ENCODE measurements at regions not wholly inside any gene's neighbourhood (a gene's known extent, or its start where the extent isn't known, plus 50 kb on each side); places are given as distances from the start of the nearest gene placed in this dataset.

GRCh38 chr14:99347561-99347960, 75.6 kb upstream of the BCL11B start:
- DNase-seq (no peak), ATAC-seq (no peak)
- Mint-ChIP-seq H3K4me1 (no peaks in the 10 kb centered on the region), H3K27me3 (peaks cover 19% of the 10 kb centered on the region), H3K27ac (peak overlapping the region in 1 of 2 donors; percentile 86), H3K4me3 (no peak overlapping the region), H3K9me3 (no peaks in the 10 kb centered on the region)

DNA sequence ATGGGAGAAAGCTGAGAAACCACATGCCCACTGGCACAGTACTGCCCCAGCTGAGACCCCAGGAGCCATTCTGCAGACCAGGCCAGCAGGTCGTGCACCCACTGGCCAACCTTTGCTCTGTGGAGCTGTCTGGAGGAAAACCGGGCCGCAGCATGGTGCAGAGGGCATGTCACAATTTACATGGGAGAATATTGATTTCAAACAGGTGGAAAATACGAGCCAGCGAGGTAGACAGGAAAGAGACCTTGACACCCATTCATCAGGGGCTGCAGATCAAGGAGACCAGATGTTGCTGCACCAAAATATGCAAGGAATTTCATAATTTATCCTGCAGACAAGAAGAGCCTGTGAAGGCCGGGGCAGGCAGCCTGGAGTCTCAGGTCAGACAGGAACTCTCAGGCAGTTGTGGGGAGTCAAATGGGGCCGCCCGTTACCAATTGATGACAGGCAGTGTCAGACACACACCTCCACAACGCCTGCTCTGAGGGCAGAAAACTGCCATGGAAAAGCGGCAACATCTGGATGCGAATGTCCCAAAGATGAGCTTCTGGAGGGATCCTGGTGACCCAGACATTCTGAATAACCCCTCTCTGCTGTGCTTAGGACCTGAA, 74.6 kb upstream of the BCL11B start:
- H3K4me1 Mint-ChIP-seq = no peaks in the 10 kb centered on the region
- no peak overlapping the region for H3K4me3 Mint-ChIP-seq
- no peak for DNase-seq
- H3K27me3 Mint-ChIP-seq = peaks cover 13% of the 10 kb centered on the region
- H3K9me3 Mint-ChIP-seq = no peaks in the 10 kb centered on the region
- H3K27ac Mint-ChIP-seq = peak overlapping the region in 1 of 2 donors; percentile 31
- ATAC-seq = no peak

DNA sequence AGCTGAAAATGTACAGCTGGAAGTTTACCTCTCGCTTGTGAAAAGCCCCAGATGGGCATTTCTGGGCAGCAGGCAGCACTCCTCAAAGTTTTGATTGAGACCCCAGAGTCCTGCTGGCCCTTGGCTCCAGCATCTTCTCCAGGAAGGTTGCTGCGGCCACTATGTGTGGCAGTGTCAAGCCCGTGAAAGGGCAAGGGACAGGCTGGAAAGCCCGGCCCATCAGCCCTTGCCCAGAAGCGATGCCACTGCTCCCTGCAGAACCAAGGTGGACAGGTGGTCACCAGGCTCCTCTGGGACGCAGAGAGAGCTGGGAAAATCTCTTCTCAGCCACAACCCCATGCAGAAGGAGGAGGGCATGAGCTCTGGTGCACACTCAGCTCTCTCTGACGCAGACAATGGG, 73.5 kb upstream of the BCL11B start:
- Mint-ChIP-seq H3K4me3 (no peak overlapping the region), H3K4me1 (no peaks in the 10 kb centered on the region), H3K27me3 (peaks cover 16% of the 10 kb centered on the region), H3K27ac (no peak overlapping the region), H3K9me3 (no peaks in the 10 kb centered on the region)
- DNase-seq (no peak), ATAC-seq (no peak)

DNA sequence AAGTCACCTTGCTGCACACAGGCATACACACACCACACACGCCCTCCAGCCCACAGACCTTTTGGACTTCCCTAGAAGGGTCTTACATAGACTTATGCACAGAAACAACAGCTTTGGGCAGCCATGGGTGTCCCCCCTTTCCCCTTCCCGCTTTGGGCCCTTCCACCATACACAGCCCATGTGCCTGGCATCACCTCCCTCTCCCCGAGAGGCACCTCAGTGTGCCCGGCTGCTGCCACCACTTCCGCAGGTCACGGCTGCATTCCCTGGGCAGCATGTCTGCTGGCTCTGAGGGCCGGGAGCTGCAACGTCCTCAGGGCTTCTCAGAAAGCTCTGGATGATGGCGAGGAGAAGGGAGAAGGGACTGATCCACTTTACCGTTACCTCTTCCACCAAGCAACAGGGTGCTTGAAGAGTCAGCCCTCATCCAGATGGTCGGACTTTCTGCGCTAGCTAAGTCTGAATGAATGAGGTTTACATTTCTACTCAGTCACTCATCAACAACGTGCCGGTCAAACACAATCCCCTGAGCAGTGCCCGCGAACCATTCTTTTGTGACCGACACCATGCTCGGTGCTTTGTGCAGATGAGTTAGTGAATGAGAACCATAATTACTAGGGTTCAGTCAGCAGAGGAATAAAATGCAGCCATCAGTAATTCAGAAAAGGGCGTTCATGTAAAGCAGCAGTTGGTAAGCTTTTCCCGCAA, 72.2 kb upstream of the BCL11B start:
- Mint-ChIP-seq H3K4me1 (no peaks in the 10 kb centered on the region), H3K4me3 (no peak overlapping the region), H3K27ac (no peak overlapping the region), H3K27me3 (peaks cover 29% of the 10 kb centered on the region), H3K9me3 (no peaks in the 10 kb centered on the region)
- DNase-seq = no peak
- ATAC-seq = no peak

DNA sequence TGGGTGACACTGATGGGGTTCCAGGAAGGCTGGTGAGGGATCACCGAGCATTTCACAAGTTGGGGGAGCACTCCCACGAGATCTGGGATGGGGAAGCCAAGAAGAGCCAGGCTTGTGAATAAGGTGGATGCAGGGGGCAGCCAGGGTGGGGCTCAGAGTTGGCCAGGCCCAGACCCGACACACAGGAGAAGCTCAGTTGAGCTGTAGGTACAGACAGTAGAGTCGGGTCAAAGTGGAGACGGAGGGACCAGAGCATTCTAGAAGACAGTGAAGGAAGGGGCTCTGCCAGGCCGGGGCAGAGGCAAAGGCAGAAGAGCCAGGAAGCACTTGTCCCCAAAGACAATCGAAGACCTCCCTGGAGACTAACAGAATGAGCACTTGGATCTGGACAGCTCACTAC, 70.9 kb upstream of the BCL11B start:
- Mint-ChIP-seq H3K27ac (no peak overlapping the region), H3K4me3 (no peak overlapping the region), H3K4me1 (no peaks in the 10 kb centered on the region), H3K27me3 (peaks cover 42% of the 10 kb centered on the region), H3K9me3 (no peaks in the 10 kb centered on the region)
- no peak for ATAC-seq
- DNase-seq = no peak

DNA sequence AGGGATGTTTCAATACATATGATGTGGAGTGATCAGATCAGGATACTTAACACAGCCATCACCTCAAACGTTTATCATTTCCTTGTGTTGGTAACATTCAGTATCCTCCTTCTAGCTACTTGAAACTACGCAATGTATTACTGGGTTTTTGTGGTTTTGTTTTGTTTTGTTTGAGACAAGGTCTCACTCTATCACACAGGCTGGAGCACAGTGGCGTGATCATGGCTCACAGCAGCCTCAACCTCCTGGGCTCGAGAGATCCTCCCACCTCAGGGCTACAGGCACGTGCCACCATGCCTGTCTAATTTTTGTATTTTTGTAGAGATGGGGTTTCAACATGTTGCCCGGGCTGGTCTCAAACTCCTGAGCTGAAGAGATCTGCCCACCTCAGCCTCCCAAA, 70.2 kb upstream of the BCL11B start:
- no peak for ATAC-seq
- no peak overlapping the region for H3K27ac Mint-ChIP-seq
- no peaks in the 10 kb centered on the region for H3K9me3 Mint-ChIP-seq

GRCh38 chr14:99339551-99339950, 67.6 kb upstream of the BCL11B start:
- Mint-ChIP-seq H3K9me3 (no peaks in the 10 kb centered on the region), H3K27ac (no peak overlapping the region), H3K4me1 (no peaks in the 10 kb centered on the region), H3K4me3 (no peak overlapping the region), H3K27me3 (peaks cover 32% of the 10 kb centered on the region)
- no peak for ATAC-seq
- DNase-seq = no peak

More for the DNA sequence above, 70.2 kb upstream of the BCL11B start:
- DNase-seq = no peak
- peaks cover 45% of the 10 kb centered on the region for H3K27me3 Mint-ChIP-seq
- H3K4me3 Mint-ChIP-seq = no peak overlapping the region
- H3K4me1 Mint-ChIP-seq = no peaks in the 10 kb centered on the region

GRCh38 chr14:99338313-99338712, 66.3 kb upstream of the BCL11B start:
- DNase-seq (no peak), ATAC-seq (no peak)
- peaks cover 32% of the 10 kb centered on the region for H3K27me3 Mint-ChIP-seq
- H3K27ac Mint-ChIP-seq = no peak overlapping the region
- no peak overlapping the region for H3K4me3 Mint-ChIP-seq
- no peaks in the 10 kb centered on the region for H3K9me3 Mint-ChIP-seq
- no peaks in the 10 kb centered on the region for H3K4me1 Mint-ChIP-seq

DNA sequence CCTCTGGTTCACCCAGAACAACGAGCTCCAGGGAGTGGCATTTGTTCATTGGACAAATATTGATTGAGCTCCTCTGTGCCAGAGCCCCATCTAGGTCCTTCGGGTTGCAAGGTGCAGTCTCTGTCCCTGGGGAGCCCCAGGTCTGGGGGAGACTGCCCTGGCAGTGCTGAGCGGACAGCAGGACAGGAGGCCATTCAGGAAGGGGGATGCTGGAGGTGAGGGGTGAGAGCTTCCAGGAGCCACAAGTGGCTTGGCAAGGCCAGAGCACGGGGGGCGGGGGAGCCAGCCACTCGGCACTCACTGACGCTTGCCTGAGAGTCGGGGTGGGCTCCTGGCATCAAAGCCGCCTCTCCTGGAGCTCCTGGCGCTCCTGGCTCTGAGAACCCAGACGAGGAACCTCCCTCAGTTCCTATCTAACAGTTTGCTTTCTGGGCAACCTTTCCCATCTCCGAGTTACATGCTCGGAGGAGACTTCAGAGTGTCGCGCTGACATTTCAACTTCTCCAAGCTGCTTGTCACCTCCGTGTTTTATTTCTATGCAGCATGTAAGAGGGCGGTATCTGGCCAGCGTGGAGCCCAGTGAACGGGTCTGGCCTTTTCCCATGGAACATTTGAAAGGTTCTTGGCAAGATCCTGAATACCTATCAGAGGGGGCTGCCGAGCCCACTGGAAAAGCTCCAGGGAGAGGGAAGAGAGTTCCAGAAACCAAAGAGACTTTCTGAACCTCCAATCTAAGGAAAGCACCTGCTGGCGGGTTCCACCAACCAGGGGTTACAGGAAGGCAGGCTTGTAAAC, 62.0 kb upstream of the BCL11B start:
- no peak overlapping the region for H3K4me3 Mint-ChIP-seq
- H3K27me3 Mint-ChIP-seq = peaks cover 14% of the 10 kb centered on the region
- H3K9me3 Mint-ChIP-seq = no peaks in the 10 kb centered on the region
- no peaks in the 10 kb centered on the region for H3K4me1 Mint-ChIP-seq
- no peak for ATAC-seq
- no peak for DNase-seq
- no peak overlapping the region for H3K27ac Mint-ChIP-seq

DNA sequence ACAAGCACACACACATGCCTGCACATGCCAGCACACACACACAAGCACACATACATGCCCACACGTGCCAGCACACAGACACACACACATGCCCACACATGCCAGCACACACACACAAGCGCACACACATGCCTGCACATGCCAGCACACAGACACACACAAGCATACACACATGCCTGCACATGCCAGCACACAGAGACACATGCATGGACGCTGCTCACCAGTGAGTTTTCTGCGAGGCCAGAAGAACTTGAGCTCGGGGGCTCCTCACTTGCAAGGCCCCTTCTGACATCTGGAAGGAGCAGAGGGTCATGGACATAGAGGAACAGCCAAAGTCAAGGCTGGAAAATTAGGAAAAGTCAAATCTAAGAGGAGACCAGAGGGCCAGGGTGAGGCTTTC, 61.2 kb upstream of the BCL11B start:
- DNase-seq (no peak), ATAC-seq (no peak)
- peaks cover 9% of the 10 kb centered on the region for H3K27me3 Mint-ChIP-seq
- no peaks in the 10 kb centered on the region for H3K4me1 Mint-ChIP-seq
- no peaks in the 10 kb centered on the region for H3K9me3 Mint-ChIP-seq
- no peak overlapping the region for H3K4me3 Mint-ChIP-seq
- H3K27ac Mint-ChIP-seq = no peak overlapping the region

- ATAC-seq (no peak), DNase-seq (no peak)
- Mint-ChIP-seq H3K9me3 (no peaks in the 10 kb centered on the region), H3K4me1 (no peaks in the 10 kb centered on the region), H3K27me3 (peaks cover 8% of the 10 kb centered on the region), H3K27ac (peak overlapping the region in 1 of 2 donors; percentile 71), H3K4me3 (no peak overlapping the region)
Observed at GRCh38 chr14:99331811-99332210, 59.8 kb upstream of the BCL11B start.

GRCh38 chr14:99330316-99331240, 58.6 kb upstream of the BCL11B start:
- H3K27me3 Mint-ChIP-seq = peaks cover 8% of the 10 kb centered on the region
- no peaks in the 10 kb centered on the region for H3K4me1 Mint-ChIP-seq
- no peak for ATAC-seq
- H3K4me3 Mint-ChIP-seq = no peak overlapping the region
- H3K27ac Mint-ChIP-seq = no peak overlapping the region
- H3K9me3 Mint-ChIP-seq = no peaks in the 10 kb centered on the region
- no peak for DNase-seq

- no peak for DNase-seq
- ATAC-seq = no peak
- H3K4me1 Mint-ChIP-seq = no peaks in the 10 kb centered on the region
- no peaks in the 10 kb centered on the region for H3K9me3 Mint-ChIP-seq
- no peak overlapping the region for H3K27ac Mint-ChIP-seq
- H3K27me3 Mint-ChIP-seq = peaks cover 8% of the 10 kb centered on the region
- H3K4me3 Mint-ChIP-seq = no peak overlapping the region
Observed at GRCh38 chr14:99329711-99330315, 57.8 kb upstream of the BCL11B start.

- H3K4me3 Mint-ChIP-seq = no peak overlapping the region
- peak overlapping the region in 1 of 2 donors; percentile 19 for H3K27ac Mint-ChIP-seq
- DNase-seq (no peak), ATAC-seq (no peak)
- no peaks in the 10 kb centered on the region for H3K4me1 Mint-ChIP-seq
- H3K27me3 Mint-ChIP-seq = peaks cover 8% of the 10 kb centered on the region
- H3K9me3 Mint-ChIP-seq = no peaks in the 10 kb centered on the region
Observed at GRCh38 chr14:99327458-99328250, 55.7 kb upstream of the BCL11B start.

Data from stimulated activated naive CD8-positive, alpha-beta T cell treated with anti-CD3 and anti-CD28 coated beads, Interleukin-15, amount 100 ng/mL, for 72 hours (primary cell).